ENCODE measurements at regions not wholly inside any gene's neighbourhood (a gene's known extent, or its start where the extent isn't known, plus 50 kb on each side); places are given as distances from the start of the nearest gene placed in this dataset.

GRCh38 chr13:67366533-67366932 is 136.4 kb upstream of the PCDH9 start:
- TF ChIP-seq, protein P1, sequence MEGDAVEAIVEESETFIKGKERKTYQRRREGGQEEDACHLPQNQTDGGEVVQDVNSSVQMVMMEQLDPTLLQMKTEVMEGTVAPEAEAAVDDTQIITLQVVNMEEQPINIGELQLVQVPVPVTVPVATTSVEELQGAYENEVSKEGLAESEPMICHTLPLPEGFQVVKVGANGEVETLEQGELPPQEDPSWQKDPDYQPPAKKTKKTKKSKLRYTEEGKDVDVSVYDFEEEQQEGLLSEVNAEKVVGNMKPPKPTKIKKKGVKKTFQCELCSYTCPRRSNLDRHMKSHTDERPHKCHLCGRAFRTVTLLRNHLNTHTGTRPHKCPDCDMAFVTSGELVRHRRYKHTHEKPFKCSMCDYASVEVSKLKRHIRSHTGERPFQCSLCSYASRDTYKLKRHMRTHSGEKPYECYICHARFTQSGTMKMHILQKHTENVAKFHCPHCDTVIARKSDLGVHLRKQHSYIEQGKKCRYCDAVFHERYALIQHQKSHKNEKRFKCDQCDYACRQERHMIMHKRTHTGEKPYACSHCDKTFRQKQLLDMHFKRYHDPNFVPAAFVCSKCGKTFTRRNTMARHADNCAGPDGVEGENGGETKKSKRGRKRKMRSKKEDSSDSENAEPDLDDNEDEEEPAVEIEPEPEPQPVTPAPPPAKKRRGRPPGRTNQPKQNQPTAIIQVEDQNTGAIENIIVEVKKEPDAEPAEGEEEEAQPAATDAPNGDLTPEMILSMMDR (IDR thresholded peaks at IDR 0.05; ENCODE audit: borderline replicate concordance): no peak
- intact Hi-C loops (cut with micrococcal nuclease): no loop called here
- H3K36me3 ChIP-seq: no peaks in the 10 kb centered on the region
- H3K9me3 ChIP-seq (replicated peaks): no peaks in the 10 kb centered on the region
- no peaks in the 10 kb centered on the region for H3K27me3 ChIP-seq (ENCODE audit: low read depth)
- H3K4me3 ChIP-seq: no peak overlapping the region
- no peak for DNase-seq
- no peak overlapping the region for H3K27ac ChIP-seq (replicated peaks)
- H3K4me1 ChIP-seq: peaks cover 8% of the 10 kb centered on the region

- no peak overlapping the region for H3K4me3 ChIP-seq
- intact Hi-C loops (cut with micrococcal nuclease): no loop called here
- no peaks in the 10 kb centered on the region for H3K4me1 ChIP-seq
- no peaks in the 10 kb centered on the region for H3K36me3 ChIP-seq
- TF ChIP-seq, protein P1 (IDR thresholded peaks at IDR 0.05; ENCODE audit: borderline replicate concordance): no peak
- H3K27me3 ChIP-seq (ENCODE audit: low read depth): no peaks in the 10 kb centered on the region
- no peaks in the 10 kb centered on the region for H3K9me3 ChIP-seq (replicated peaks)
- H3K27ac ChIP-seq (replicated peaks): no peak overlapping the region
- no peak for DNase-seq
Measured at GRCh38 chr13:67355812-67356476, 125.8 kb upstream of the PCDH9 start.

GRCh38 chr13:67353941-67354340 is 123.8 kb upstream of the PCDH9 start:
- no peaks in the 10 kb centered on the region for H3K4me1 ChIP-seq
- H3K27me3 ChIP-seq (ENCODE audit: low read depth): no peaks in the 10 kb centered on the region
- peaks cover 8% of the 10 kb centered on the region for H3K9me3 ChIP-seq (replicated peaks)
- H3K36me3 ChIP-seq: no peaks in the 10 kb centered on the region
- H3K27ac ChIP-seq (replicated peaks): no peak overlapping the region
- DNase-seq: no peak
- H3K4me3 ChIP-seq: peak overlapping the region; percentile 31
- intact Hi-C loops (cut with micrococcal nuclease): no loop called here
- TF ChIP-seq, protein P1 (IDR thresholded peaks at IDR 0.05; ENCODE audit: borderline replicate concordance): no peak

GRCh38 chr13:67353031-67353430 is 122.9 kb upstream of the PCDH9 start:
- Histone ChIP-seq H3K36me3 (no peaks in the 10 kb centered on the region), H3K4me3 (no peak overlapping the region), H3K27ac (replicated peaks) (no peak overlapping the region), H3K27me3 (ENCODE audit: low read depth) (no peaks in the 10 kb centered on the region), H3K9me3 (replicated peaks) (peaks cover 8% of the 10 kb centered on the region), H3K4me1 (no peaks in the 10 kb centered on the region)
- TF ChIP-seq, protein P1 (IDR thresholded peaks at IDR 0.05; ENCODE audit: borderline replicate concordance): no peak
- no peak for DNase-seq
- intact Hi-C loops (cut with micrococcal nuclease): no loop called here

GRCh38 chr13:67351909-67352308 is 121.8 kb upstream of the PCDH9 start:
- intact Hi-C loops (cut with micrococcal nuclease): no loop called here
- TF ChIP-seq, protein P1 (IDR thresholded peaks at IDR 0.05; ENCODE audit: borderline replicate concordance): no peak

More at GRCh38 chr13:67351909-67352308, 121.8 kb upstream of the PCDH9 start:
- Histone ChIP-seq H3K27me3 (ENCODE audit: low read depth) (no peaks in the 10 kb centered on the region), H3K9me3 (replicated peaks) (peaks cover 8% of the 10 kb centered on the region), H3K27ac (replicated peaks) (no peak overlapping the region), H3K36me3 (no peaks in the 10 kb centered on the region), H3K4me1 (no peaks in the 10 kb centered on the region), H3K4me3 (no peak overlapping the region)
- no peak for DNase-seq
